ENCODE measurements at regions not wholly inside any gene's neighbourhood (a gene's known extent, or its start where the extent isn't known, plus 50 kb on each side); places are given as distances from the start of the nearest gene placed in this dataset.

GRCh38 chr5:89904442-89904841 is 505.1 kb downstream of the CETN3 start:
- H3K18ac ChIP-seq (ENCODE audit: low read length) = no peak overlapping the region
- no peak overlapping the region for H4K8ac ChIP-seq (ENCODE audit: low read depth, low read length)
- no peak overlapping the region for H2AFZ ChIP-seq (ENCODE audit: low read length)
- no peak overlapping the region for H3K4me2 ChIP-seq (ENCODE audit: insufficient read depth, low read length, poor library complexity, severe bottlenecking)
- no peaks in the 10 kb centered on the region for H3K27me3 ChIP-seq (ENCODE audit: control insufficient read depth in 3 of 3, insufficient read depth in 3 of 3, low read depth in 1 of 3, low read length in 3 of 3)
- no peak overlapping the region for H3K9ac ChIP-seq (ENCODE audit: low read depth, low read length, poor library complexity)
- H2AK5ac ChIP-seq (ENCODE audit: low read depth, low read length) = no peak overlapping the region
- no peak overlapping the region for H3K4me3 ChIP-seq (ENCODE audit: low read length in 2 of 2)
- no CpG with 5 or more reads among the region's 2 CpGs for WGBS, 2 donors (ENCODE audit: extremely low coverage in 2 of 2, insufficient read length in 2 of 2, insufficient replicate concordance in 1 of 2)
- H3K23ac ChIP-seq (ENCODE audit: low read depth, low read length, poor library complexity) = no peak overlapping the region
- H3K79me1 ChIP-seq (ENCODE audit: low read depth, low read length) = no peaks in the 10 kb centered on the region
- no peak overlapping the region for H3K14ac ChIP-seq (ENCODE audit: low read length)
- no peak overlapping the region for H3K27ac ChIP-seq (replicated peaks; ENCODE audit: low read length)
- DNase-seq (ENCODE audit: low spot score) = no peak
- no peak overlapping the region for H3K4ac ChIP-seq (ENCODE audit: low read length)
- no peaks in the 10 kb centered on the region for H3K4me1 ChIP-seq (ENCODE audit: control insufficient read depth in 2 of 2, insufficient read depth in 1 of 2, low read depth in 1 of 2, low read length in 2 of 2)
- peaks cover 0 to 8% of the 10 kb centered on the region in 2 donors for H3K9me3 ChIP-seq (replicated peaks in 1 of 2; ENCODE audit: control insufficient read depth in 2 of 2, insufficient read depth in 1 of 2, low read depth in 1 of 2, low read length in 2 of 2)
- no peak overlapping the region for H2BK120ac ChIP-seq (ENCODE audit: low read depth, low read length)
- no peaks in the 10 kb centered on the region for H3K36me3 ChIP-seq (replicated peaks in 1 of 2; ENCODE audit: control insufficient read depth in 2 of 2, insufficient read depth in 2 of 2, low read length in 2 of 2)
- no peak overlapping the region for H4K91ac ChIP-seq (ENCODE audit: low read depth, low read length, poor library complexity)
- H2BK5ac ChIP-seq (ENCODE audit: low read length) = no peak overlapping the region
- H2BK15ac ChIP-seq (ENCODE audit: low read length) = no peak overlapping the region
- H2BK12ac ChIP-seq (ENCODE audit: low read length) = no peak overlapping the region

GRCh38 chr5:89901983-89902382 is 507.6 kb downstream of the CETN3 start:
- no peak for DNase-seq (ENCODE audit: low spot score)
- H2AK5ac ChIP-seq (ENCODE audit: low read depth, low read length) = no peak overlapping the region
- WGBS, 2 donors (ENCODE audit: extremely low coverage in 2 of 2, insufficient read length in 2 of 2, insufficient replicate concordance in 1 of 2) = no CpG with 5 or more reads among the region's 4 CpGs
- no peaks in the 10 kb centered on the region for H3K79me1 ChIP-seq (ENCODE audit: low read depth, low read length)
- no peak overlapping the region for H3K23ac ChIP-seq (ENCODE audit: low read depth, low read length, poor library complexity)
- H3K4me1 ChIP-seq (ENCODE audit: control insufficient read depth in 2 of 2, insufficient read depth in 1 of 2, low read depth in 1 of 2, low read length in 2 of 2) = no peaks in the 10 kb centered on the region
- H3K4me3 ChIP-seq (ENCODE audit: low read length in 2 of 2) = no peak overlapping the region
- H3K4me2 ChIP-seq (ENCODE audit: insufficient read depth, low read length, poor library complexity, severe bottlenecking) = no peak overlapping the region
- no peaks in the 10 kb centered on the region for H3K36me3 ChIP-seq (replicated peaks in 1 of 2; ENCODE audit: control insufficient read depth in 2 of 2, insufficient read depth in 2 of 2, low read length in 2 of 2)
- H2BK12ac ChIP-seq (ENCODE audit: low read length) = no peak overlapping the region
- H3K9me3 ChIP-seq (replicated peaks in 1 of 2; ENCODE audit: control insufficient read depth in 2 of 2, insufficient read depth in 1 of 2, low read depth in 1 of 2, low read length in 2 of 2) = peaks cover 0 to 3% of the 10 kb centered on the region in 2 donors
- no peak overlapping the region for H2BK5ac ChIP-seq (ENCODE audit: low read length)
- H3K27ac ChIP-seq (replicated peaks; ENCODE audit: low read length) = no peak overlapping the region
- no peak overlapping the region for H2BK120ac ChIP-seq (ENCODE audit: low read depth, low read length)
- no peak overlapping the region for H3K9ac ChIP-seq (ENCODE audit: low read depth, low read length, poor library complexity)
- H4K8ac ChIP-seq (ENCODE audit: low read depth, low read length) = no peak overlapping the region
- no peaks in the 10 kb centered on the region for H3K27me3 ChIP-seq (ENCODE audit: control insufficient read depth in 3 of 3, insufficient read depth in 3 of 3, low read depth in 1 of 3, low read length in 3 of 3)
- H2BK15ac ChIP-seq (ENCODE audit: low read length) = no peak overlapping the region
- H3K14ac ChIP-seq (ENCODE audit: low read length) = no peak overlapping the region
- no peak overlapping the region for H3K4ac ChIP-seq (ENCODE audit: low read length)
- no peak overlapping the region for H2AFZ ChIP-seq (ENCODE audit: low read length)
- no peak overlapping the region for H4K91ac ChIP-seq (ENCODE audit: low read depth, low read length, poor library complexity)
- H3K18ac ChIP-seq (ENCODE audit: low read length) = no peak overlapping the region

GRCh38 chr5:89901346-89901745 is 508.2 kb downstream of the CETN3 start:
- Histone ChIP-seq H3K4me2 (ENCODE audit: insufficient read depth, low read length, poor library complexity, severe bottlenecking) (no peak overlapping the region), H3K27ac (replicated peaks; ENCODE audit: low read length) (no peak overlapping the region), H4K8ac (ENCODE audit: low read depth, low read length) (no peak overlapping the region), H3K14ac (ENCODE audit: low read length) (no peak overlapping the region), H3K4ac (ENCODE audit: low read length) (no peak overlapping the region), H3K4me1 (ENCODE audit: control insufficient read depth in 2 of 2, insufficient read depth in 1 of 2, low read depth in 1 of 2, low read length in 2 of 2) (no peaks in the 10 kb centered on the region), H2BK5ac (ENCODE audit: low read length) (no peak overlapping the region), H2BK12ac (ENCODE audit: low read length) (no peak overlapping the region), H3K27me3 (ENCODE audit: control insufficient read depth in 3 of 3, insufficient read depth in 3 of 3, low read depth in 1 of 3, low read length in 3 of 3) (no peaks in the 10 kb centered on the region), H2AK5ac (ENCODE audit: low read depth, low read length) (no peak overlapping the region), H3K79me1 (ENCODE audit: low read depth, low read length) (no peaks in the 10 kb centered on the region), H3K9me3 (replicated peaks in 1 of 2; ENCODE audit: control insufficient read depth in 2 of 2, insufficient read depth in 1 of 2, low read depth in 1 of 2, low read length in 2 of 2) (peaks cover 0 to 3% of the 10 kb centered on the region in 2 donors), H3K36me3 (replicated peaks in 1 of 2; ENCODE audit: control insufficient read depth in 2 of 2, insufficient read depth in 2 of 2, low read length in 2 of 2) (no peaks in the 10 kb centered on the region), H3K4me3 (ENCODE audit: low read length in 2 of 2) (no peak overlapping the region), H3K23ac (ENCODE audit: low read depth, low read length, poor library complexity) (no peak overlapping the region), H2BK15ac (ENCODE audit: low read length) (no peak overlapping the region), H3K9ac (ENCODE audit: low read depth, low read length, poor library complexity) (no peak overlapping the region), H2BK120ac (ENCODE audit: low read depth, low read length) (no peak overlapping the region), H3K18ac (ENCODE audit: low read length) (no peak overlapping the region), H4K91ac (ENCODE audit: low read depth, low read length, poor library complexity) (no peak overlapping the region), H2AFZ (ENCODE audit: low read length) (no peak overlapping the region)
- no CpG with 5 or more reads among the region's 1 CpG for WGBS, 2 donors (ENCODE audit: extremely low coverage in 2 of 2, insufficient read length in 2 of 2, insufficient replicate concordance in 1 of 2)
- DNase-seq (ENCODE audit: low spot score) = no peak

- DNase-seq (ENCODE audit: low spot score) = no peak
- H4K91ac ChIP-seq (ENCODE audit: low read depth, low read length, poor library complexity) = no peak overlapping the region
- H3K18ac ChIP-seq (ENCODE audit: low read length) = no peak overlapping the region
- no peaks in the 10 kb centered on the region for H3K36me3 ChIP-seq (replicated peaks in 1 of 2; ENCODE audit: control insufficient read depth in 2 of 2, insufficient read depth in 2 of 2, low read length in 2 of 2)
- no peak overlapping the region for H3K4me2 ChIP-seq (ENCODE audit: insufficient read depth, low read length, poor library complexity, severe bottlenecking)
- peaks cover 0 to 4% of the 10 kb centered on the region in 2 donors for H3K9me3 ChIP-seq (replicated peaks in 1 of 2; ENCODE audit: control insufficient read depth in 2 of 2, insufficient read depth in 1 of 2, low read depth in 1 of 2, low read length in 2 of 2)
- no peaks in the 10 kb centered on the region for H3K79me1 ChIP-seq (ENCODE audit: low read depth, low read length)
- no peak overlapping the region for H2BK15ac ChIP-seq (ENCODE audit: low read length)
- H3K4ac ChIP-seq (ENCODE audit: low read length) = no peak overlapping the region
- H2BK12ac ChIP-seq (ENCODE audit: low read length) = no peak overlapping the region
- H2BK5ac ChIP-seq (ENCODE audit: low read length) = no peak overlapping the region
- H3K4me3 ChIP-seq (ENCODE audit: low read length in 2 of 2) = no peak overlapping the region
- no peak overlapping the region for H2BK120ac ChIP-seq (ENCODE audit: low read depth, low read length)
- H2AFZ ChIP-seq (ENCODE audit: low read length) = no peak overlapping the region
- H3K4me1 ChIP-seq (ENCODE audit: control insufficient read depth in 2 of 2, insufficient read depth in 1 of 2, low read depth in 1 of 2, low read length in 2 of 2) = no peaks in the 10 kb centered on the region
- H3K9ac ChIP-seq (ENCODE audit: low read depth, low read length, poor library complexity) = no peak overlapping the region
- H3K27me3 ChIP-seq (ENCODE audit: control insufficient read depth in 3 of 3, insufficient read depth in 3 of 3, low read depth in 1 of 3, low read length in 3 of 3) = no peaks in the 10 kb centered on the region
- H3K27ac ChIP-seq (replicated peaks; ENCODE audit: low read length) = no peak overlapping the region
- H3K23ac ChIP-seq (ENCODE audit: low read depth, low read length, poor library complexity) = no peak overlapping the region
- H2AK5ac ChIP-seq (ENCODE audit: low read depth, low read length) = no peak overlapping the region
- H4K8ac ChIP-seq (ENCODE audit: low read depth, low read length) = no peak overlapping the region
- H3K14ac ChIP-seq (ENCODE audit: low read length) = no peak overlapping the region
- no CpG with 5 or more reads among the region's 1 CpG for WGBS, 2 donors (ENCODE audit: extremely low coverage in 2 of 2, insufficient read length in 2 of 2, insufficient replicate concordance in 1 of 2)
These were observed 509.2 kb downstream of the CETN3 start for GRCh38 chr5:89900346-89900745.

Data from neuronal stem cell (in vitro differentiated cells).